ENCODE measurements at regions not wholly inside any gene's neighbourhood (a gene's known extent, or its start where the extent isn't known, plus 50 kb on each side); places are given as distances from the start of the nearest gene placed in this dataset.

DNA sequence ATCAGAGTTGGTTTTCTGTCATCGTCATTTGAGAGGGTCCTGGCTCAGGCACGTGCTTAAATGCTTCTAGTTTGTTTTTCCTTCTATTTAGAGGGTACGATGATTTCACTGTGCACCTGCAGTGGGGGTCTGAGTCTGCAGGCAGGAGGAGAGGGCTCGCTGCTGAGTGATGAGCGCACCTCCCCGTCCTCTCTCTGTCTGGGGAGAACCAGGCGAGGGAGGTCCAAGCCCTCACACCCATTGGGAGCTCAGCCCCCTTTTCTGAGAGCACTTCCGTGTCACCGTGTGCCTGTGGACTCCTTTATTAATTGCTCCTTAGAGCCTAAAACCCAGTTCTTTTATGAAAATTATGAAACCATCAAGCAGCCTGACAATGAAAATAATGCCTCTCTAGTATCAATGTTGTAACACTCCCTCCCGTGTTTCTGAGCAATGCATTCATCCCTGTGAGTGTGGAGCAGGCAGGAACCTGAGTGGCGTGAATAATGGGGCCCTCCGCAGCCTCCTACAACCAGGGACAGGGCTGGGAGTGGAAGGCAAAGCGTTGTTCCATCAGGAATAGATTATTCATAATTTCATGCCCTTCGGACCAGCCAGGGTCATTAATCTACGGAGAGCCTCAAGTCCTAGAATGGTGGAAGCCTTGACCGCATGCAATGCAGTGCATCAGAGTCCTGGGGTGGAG lies 191.6 kb downstream of the UQCRFS1 start:
- TF ChIP-seq, protein P1, sequence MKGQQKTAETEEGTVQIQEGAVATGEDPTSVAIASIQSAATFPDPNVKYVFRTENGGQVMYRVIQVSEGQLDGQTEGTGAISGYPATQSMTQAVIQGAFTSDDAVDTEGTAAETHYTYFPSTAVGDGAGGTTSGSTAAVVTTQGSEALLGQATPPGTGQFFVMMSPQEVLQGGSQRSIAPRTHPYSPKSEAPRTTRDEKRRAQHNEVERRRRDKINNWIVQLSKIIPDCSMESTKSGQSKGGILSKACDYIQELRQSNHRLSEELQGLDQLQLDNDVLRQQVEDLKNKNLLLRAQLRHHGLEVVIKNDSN (IDR thresholded peaks at IDR 0.05), result no peak
- no peak for TF ChIP-seq CEBPB (IDR thresholded peaks at IDR 0.05)
- TF ChIP-seq FOXM1 (IDR thresholded peaks at IDR 0.05; ENCODE audit: borderline replicate concordance, low read depth), result no peak
- TF ChIP-seq ZBTB7A (IDR thresholded peaks at IDR 0.05; ENCODE audit: low read depth), result no peak
- TF ChIP-seq YY1 (IDR thresholded peaks at IDR 0.05; ENCODE audit: low read depth), result no peak
- no peak for TF ChIP-seq EGR1 (IDR thresholded peaks at IDR 0.05)
- no peak for TF ChIP-seq EP300 (IDR thresholded peaks at IDR 0.05; ENCODE audit: borderline replicate concordance)
- TF ChIP-seq NFIC (IDR thresholded peaks at IDR 0.05), result no peak
- no peak for TF ChIP-seq TAF1 (IDR thresholded peaks at IDR 0.05; ENCODE audit: low read depth)
- TF ChIP-seq TCF12 (IDR thresholded peaks at IDR 0.05; ENCODE audit: low read depth), result no peak
- TF ChIP-seq, protein P2, sequence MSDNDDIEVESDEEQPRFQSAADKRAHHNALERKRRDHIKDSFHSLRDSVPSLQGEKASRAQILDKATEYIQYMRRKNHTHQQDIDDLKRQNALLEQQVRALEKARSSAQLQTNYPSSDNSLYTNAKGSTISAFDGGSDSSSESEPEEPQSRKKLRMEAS (IDR thresholded peaks at IDR 0.05), result no peak
- TF ChIP-seq, protein P3, sequence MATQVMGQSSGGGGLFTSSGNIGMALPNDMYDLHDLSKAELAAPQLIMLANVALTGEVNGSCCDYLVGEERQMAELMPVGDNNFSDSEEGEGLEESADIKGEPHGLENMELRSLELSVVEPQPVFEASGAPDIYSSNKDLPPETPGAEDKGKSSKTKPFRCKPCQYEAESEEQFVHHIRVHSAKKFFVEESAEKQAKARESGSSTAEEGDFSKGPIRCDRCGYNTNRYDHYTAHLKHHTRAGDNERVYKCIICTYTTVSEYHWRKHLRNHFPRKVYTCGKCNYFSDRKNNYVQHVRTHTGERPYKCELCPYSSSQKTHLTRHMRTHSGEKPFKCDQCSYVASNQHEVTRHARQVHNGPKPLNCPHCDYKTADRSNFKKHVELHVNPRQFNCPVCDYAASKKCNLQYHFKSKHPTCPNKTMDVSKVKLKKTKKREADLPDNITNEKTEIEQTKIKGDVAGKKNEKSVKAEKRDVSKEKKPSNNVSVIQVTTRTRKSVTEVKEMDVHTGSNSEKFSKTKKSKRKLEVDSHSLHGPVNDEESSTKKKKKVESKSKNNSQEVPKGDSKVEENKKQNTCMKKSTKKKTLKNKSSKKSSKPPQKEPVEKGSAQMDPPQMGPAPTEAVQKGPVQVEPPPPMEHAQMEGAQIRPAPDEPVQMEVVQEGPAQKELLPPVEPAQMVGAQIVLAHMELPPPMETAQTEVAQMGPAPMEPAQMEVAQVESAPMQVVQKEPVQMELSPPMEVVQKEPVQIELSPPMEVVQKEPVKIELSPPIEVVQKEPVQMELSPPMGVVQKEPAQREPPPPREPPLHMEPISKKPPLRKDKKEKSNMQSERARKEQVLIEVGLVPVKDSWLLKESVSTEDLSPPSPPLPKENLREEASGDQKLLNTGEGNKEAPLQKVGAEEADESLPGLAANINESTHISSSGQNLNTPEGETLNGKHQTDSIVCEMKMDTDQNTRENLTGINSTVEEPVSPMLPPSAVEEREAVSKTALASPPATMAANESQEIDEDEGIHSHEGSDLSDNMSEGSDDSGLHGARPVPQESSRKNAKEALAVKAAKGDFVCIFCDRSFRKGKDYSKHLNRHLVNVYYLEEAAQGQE (IDR thresholded peaks at IDR 0.05; ENCODE audit: low read depth), result no peak
- TF ChIP-seq CREB1 (IDR thresholded peaks at IDR 0.05; ENCODE audit: low read depth), result no peak
- TF ChIP-seq RAD21 (IDR thresholded peaks at IDR 0.05; ENCODE audit: low read depth), result no peak
- TF ChIP-seq TEAD4 (IDR thresholded peaks at IDR 0.05), result no peak

DNA sequence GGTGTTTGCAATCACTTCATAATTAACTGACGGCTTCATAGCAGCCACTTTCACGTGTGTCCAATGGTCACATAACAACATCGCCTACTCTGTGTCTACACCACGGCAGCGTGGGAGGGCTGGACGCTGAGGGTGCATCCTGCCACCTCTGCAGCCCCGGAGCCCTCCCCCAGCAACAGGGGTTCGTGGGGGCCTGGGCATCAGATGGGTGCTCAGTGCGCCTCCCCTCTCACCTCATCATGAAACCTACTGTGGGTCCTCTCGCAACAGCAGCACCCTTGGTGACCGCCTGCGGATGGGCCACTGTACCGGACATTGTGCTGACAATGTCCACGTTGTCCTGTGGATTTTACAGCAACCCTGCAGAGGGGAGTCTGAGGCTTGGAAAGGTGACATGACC lies 193.5 kb downstream of the UQCRFS1 start:
- TF ChIP-seq TAF1 (IDR thresholded peaks at IDR 0.05; ENCODE audit: low read depth) (no peak), RAD21 (IDR thresholded peaks at IDR 0.05; ENCODE audit: low read depth) (no peak), TEAD4 (IDR thresholded peaks at IDR 0.05) (no peak), FOXM1 (IDR thresholded peaks at IDR 0.05; ENCODE audit: borderline replicate concordance, low read depth) (no peak), ZBTB7A (IDR thresholded peaks at IDR 0.05; ENCODE audit: low read depth) (no peak), EP300 (IDR thresholded peaks at IDR 0.05; ENCODE audit: borderline replicate concordance) (no peak), CEBPB (IDR thresholded peaks at IDR 0.05) (no peak), NFIC (IDR thresholded peaks at IDR 0.05) (no peak)
- TF ChIP-seq, protein P2 (IDR thresholded peaks at IDR 0.05), result no peak

DNA sequence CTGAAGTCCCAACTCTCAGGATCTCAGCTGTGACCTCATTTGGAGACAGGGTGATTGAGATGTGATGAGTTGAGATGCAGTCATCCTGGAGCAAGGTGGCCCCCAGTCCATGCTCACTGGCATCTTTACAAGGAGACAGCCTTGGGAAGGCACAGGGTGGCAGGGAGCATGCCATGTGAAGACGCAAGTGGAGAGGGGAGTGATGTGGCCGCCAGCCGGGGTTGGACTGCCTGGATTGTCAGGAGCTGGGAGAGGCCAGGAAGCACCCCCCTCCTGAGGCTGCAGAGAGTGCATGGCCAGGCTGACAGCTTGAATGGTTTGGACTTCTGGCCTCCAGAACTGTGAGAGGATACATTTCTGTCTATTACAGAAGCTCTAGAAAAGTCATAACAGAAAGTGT lies 194.4 kb downstream of the UQCRFS1 start:
- TF ChIP-seq, protein P1 (IDR thresholded peaks at IDR 0.05), result no peak
- TF ChIP-seq CEBPB (IDR thresholded peaks at IDR 0.05) (no peak), FOXM1 (IDR thresholded peaks at IDR 0.05; ENCODE audit: borderline replicate concordance, low read depth) (no peak), RAD21 (IDR thresholded peaks at IDR 0.05; ENCODE audit: low read depth) (no peak), EP300 (IDR thresholded peaks at IDR 0.05; ENCODE audit: borderline replicate concordance) (no peak), NFIC (IDR thresholded peaks at IDR 0.05) (no peak), TAF1 (IDR thresholded peaks at IDR 0.05; ENCODE audit: low read depth) (no peak), CREB1 (IDR thresholded peaks at IDR 0.05; ENCODE audit: low read depth) (no peak), EGR1 (IDR thresholded peaks at IDR 0.05) (no peak), TEAD4 (IDR thresholded peaks at IDR 0.05) (no peak), ZBTB7A (IDR thresholded peaks at IDR 0.05; ENCODE audit: low read depth) (no peak)
- TF ChIP-seq, protein P3 (IDR thresholded peaks at IDR 0.05; ENCODE audit: low read depth), result no peak

DNA sequence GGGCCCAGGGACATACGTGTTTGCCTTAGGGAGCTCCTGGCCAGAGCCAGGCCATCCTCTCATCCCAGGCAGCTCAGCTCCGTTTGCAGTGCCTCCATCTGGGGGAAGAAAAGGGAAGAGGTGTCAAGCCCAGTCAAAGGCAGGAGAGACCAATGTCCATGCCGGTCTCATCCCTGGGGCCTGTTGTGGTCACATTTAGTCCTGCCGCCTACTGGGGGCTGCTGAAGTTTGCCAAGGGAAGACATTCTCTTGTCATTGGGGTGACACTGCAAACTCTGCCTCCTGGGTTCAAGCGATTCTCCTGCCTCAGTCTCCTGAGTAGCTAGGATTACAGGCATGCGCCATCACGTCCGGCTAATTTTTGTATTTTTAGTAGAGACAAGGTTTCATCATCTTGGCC lies 195.2 kb downstream of the UQCRFS1 start:
- TF ChIP-seq FOXM1 (IDR thresholded peaks at IDR 0.05; ENCODE audit: borderline replicate concordance, low read depth) (no peak), TCF12 (IDR thresholded peaks at IDR 0.05; ENCODE audit: low read depth) (no peak), CREB1 (IDR thresholded peaks at IDR 0.05; ENCODE audit: low read depth) (no peak), TEAD4 (IDR thresholded peaks at IDR 0.05) (no peak), EGR1 (IDR thresholded peaks at IDR 0.05) (no peak), TAF1 (IDR thresholded peaks at IDR 0.05; ENCODE audit: low read depth) (no peak), YY1 (IDR thresholded peaks at IDR 0.05; ENCODE audit: low read depth) (no peak), NFIC (IDR thresholded peaks at IDR 0.05) (no peak), RAD21 (IDR thresholded peaks at IDR 0.05; ENCODE audit: low read depth) (no peak), ZBTB7A (IDR thresholded peaks at IDR 0.05; ENCODE audit: low read depth) (no peak), CEBPB (IDR thresholded peaks at IDR 0.05) (no peak)
- TF ChIP-seq, protein P2 (IDR thresholded peaks at IDR 0.05), result no peak
- TF ChIP-seq, protein P1 (IDR thresholded peaks at IDR 0.05), result no peak
- TF ChIP-seq, protein P3 (IDR thresholded peaks at IDR 0.05; ENCODE audit: low read depth), result no peak

Data from Ishikawa (cell line).